Fibroblast of upper back skin (primary cell): ENCODE measurements at regions not wholly inside any gene's neighbourhood (a gene's known extent, or its start where the extent isn't known, plus 50 kb on each side); places are given as distances from the start of the nearest gene placed in this dataset.
"Not testable (repeated sequence)": the region's sequence is repeated elsewhere in the genome, so short reads cannot be mapped to it uniquely, and the experiment has no call there.

Experiments used
- DNase-seq: peaks from one replicate; pipeline ENCODE4 v3.0.0-alpha.2; 2013

DNA sequence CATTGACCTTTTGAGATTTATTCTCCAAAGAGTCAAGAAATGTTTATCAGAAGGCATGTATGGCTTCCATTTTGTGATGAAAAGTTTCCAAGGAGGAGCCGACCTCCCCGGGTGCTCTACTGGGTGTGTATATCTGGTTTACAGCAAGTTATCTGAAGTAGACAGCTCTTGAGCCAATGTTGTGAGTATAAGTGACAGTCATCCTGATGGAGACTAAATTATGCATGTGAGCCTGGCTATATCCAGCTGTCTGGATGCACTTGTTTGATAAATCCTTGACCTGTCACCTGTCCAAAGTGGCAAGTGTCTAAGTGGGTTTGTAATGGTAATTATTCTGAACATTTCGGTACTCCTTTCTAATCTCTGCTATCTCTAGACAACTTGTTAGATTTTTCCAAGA is 142.2 kb downstream of the NR2F2 start:
- DNase-seq: no peak

DNA sequence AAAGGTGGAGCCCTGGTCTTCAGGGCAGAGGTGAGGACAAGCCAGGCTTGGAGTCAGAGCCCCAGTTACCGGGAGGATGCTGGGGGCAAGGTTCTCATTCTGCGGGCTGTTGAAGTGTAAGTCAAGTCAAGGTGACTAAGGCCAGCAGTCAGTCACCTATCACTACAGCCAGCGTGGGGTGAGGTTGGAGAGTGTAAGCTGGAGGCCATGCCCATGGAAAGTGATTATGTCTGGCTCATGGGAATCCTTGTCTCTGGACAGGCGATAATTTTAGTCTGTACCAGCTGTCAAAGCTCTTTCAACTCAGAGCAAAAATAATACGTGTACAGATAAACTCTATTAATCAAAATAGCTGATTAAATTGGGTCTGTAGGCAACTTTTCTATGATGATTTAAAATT is 143.1 kb downstream of the NR2F2 start:
- no peak for DNase-seq

DNA sequence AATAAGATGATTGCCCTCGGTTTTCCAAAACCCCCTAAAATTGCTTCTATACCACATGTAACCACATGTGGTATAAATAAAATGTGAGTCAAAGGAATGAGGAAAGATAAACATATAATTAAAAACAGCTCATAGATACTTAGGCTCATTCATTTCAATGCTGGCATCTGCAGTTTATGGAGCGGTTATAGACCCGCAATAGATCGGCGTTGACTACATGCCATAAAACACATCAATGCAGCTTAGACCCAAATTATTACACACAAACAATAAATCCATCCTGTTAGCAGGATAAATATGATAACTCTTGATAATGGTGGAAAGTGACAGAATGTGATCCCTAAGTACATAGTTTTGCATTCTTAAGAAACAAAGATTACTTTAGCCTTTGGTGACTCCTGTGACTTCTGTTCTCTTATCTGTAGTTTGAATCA is 143.7 kb downstream of the NR2F2 start:
- no peak for DNase-seq

DNA sequence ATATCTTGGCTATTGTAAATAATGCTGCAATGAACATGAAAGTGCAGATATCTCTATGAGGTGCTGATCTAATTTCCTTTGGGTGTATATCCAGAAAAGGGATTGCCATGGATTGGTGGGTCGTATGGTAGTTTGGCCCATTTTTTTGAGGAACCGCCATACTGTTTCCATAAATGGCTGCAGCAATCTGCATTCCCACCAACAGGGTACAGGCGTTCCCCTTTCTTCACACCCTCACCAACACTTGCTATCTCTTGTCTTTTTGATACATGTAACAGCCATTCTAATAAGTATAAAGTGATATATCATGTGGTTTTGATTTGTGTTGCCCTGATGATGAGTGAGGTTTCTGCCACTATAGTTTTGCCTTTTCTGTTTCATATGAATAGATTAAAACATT is 146.7 kb downstream of the NR2F2 start:
- no peak for DNase-seq

DNA sequence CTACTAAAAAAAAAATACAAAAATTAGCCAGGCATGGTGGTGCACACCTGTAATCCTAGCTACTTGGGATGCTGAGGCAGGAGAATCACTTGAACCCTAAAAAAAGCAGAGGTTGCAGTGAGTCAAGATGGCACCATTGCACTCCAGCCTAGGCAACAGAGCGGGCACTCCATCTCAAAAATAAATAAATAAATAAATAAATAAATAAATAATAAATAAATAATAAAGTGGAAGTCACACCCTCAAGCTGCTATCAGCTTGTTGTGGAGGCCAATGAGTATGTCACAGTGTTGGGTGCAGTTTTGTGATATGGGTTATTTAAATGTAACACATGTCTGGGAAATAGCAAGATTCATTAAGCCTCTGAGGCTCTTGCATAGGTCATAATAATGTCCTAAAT is 153.9 kb downstream of the NR2F2 start:
- not testable (repeated sequence) for DNase-seq

DNA sequence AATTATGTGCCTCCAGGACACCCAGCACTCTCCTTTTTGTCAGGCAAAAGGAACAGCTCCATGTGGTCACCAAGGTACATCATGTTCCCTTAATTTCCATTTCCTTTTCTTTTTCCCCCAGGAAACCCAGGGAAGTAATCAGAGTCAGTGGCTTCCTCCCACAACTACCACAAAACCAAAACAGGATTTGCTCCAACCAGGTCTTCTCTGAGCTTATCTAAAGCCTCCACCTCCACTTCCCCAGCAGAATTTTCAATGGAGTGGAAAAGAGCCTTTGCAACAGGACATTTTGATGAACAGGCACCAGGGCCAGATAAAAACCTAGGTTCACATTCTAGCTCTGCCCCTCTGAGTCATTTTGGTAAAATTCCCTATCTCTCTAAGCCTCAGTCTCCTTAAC is 154.3 kb downstream of the NR2F2 start:
- DNase-seq: no peak

DNA sequence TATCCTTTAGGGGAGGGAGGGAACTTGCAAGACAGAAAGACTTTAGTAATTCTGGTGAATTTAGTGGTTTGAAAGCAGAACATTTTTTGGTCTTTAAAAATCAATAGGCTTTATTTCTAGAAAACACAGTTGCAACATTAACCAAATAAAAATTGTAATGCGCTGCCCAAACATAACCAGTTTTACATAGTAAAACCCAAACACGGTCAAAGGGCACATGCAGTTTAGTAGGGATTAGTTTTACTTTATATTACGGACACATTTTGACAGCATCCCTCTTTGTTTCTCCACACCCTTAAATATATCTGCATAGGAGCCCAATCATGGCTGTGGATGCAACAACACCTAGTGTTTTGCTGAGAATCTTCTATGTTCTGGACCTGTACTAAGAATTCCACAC is 156.7 kb downstream of the NR2F2 start:
- no peak for DNase-seq

DNA sequence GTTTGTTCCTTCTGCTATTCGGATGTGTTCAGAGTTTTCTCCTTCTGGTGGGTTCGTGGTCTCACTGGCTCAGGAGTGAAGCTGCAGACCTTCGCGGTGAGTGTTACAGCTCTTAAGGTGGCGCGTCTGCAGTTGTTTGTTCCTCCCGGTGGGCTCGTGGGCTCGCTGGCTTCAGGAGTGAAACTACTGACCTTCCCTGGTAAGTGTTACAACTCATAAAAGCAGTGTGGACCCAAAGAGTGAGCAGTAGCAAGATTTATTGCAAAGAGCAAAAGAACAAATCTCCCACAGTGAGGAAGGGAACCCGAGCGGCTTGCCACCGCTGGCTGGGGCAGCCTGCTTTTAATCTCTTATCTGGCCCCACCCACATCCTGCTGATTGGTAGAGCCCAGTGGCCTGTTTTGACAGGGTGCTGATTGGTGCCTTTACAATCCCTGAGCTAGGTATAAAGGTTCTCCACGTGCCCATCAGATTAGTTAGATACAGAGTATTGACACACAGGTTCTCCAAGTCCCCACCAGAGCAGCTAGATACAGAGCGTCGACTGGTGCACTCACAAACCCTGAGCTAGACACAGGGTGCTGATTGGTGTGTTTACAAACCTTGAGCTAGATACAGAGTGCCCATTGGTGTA is 160.7 kb downstream of the NR2F2 start:
- DNase-seq: not testable (repeated sequence)

DNA sequence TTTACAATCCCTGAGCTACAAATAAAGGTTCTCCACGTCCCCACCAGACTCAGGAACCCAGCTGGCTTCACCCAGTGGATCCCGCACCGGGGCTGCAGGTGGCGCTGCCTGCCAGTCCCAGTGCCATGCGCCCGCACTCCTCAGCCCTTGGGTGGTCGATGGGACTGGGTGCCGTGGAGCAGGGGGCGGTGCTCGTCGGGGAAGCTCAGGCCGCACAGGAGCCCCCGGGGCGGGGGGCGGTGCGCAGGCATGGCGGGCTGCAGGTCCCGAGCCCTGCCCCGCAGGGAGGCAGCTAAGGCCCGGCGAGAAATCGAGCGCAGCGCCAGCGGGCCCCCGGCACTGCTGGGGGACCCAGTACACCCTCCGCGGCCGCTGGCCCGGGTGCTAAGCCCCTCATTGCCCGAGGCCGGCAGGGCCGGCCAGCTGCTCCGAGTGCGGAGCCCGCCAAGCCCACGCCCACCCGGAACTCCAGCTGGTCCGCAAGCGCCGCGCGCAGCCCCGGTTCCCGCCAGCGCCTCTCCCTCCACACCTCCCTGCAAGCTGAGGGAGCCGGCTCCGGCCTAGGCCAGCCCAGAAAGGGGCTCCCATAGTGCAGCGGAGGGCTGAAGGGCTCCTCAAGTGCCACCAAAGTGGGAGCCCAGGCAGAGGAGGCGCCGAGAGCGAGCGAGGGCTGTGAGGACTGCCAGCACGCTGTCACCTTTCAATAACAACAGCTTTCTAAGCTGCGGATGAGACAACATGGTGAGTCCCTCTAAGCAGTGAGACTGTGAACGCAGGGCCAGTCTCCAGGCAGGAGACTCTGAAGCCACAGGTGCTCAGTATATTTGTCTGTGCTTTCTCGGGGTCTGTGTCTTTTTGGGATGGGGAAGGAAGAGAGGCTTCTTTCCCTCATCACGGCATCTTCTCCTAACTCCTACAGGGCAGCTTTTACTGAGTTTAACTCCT is 161.5 kb downstream of the NR2F2 start:
- DNase-seq: not testable (repeated sequence)

DNA sequence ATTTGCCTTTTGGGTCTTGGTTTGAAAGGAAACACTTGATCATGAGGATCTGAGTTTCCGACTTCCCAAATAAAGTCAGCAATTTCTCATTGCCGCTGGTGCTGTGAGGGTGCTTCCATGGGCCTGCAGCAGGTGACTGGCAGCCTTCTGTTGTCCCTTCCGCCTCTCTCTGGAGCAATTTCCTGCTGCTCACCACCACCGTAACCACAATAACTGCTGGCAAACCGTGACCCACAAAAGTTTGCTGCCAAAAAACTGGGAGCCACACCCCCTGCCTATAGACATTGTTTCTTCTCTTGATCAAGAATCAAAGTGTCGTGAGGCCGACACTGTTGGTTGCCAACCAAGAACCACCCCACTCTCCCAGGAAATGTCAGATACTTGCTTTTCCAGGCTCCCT is 164.0 kb downstream of the NR2F2 start:
- DNase-seq: no peak

DNA sequence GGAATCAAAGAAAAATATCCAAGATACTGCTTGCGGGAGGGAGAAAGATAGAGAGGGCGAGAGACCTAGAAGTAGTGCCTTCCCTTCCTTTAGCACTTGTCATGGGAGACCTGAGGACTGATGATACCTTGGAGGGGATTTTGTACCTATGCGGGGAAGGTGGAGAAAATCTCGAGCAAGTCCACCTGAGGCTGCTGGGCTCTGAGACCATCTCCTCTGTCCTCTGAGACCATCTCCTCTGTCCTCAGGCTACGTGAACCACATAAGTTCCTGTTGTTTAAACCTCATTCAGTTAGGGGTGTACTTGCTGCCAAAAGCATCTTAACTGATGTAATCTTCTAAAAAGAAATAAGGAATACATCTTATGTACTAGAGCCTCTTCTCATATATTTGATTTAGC is 164.9 kb downstream of the NR2F2 start:
- DNase-seq: no peak

DNA sequence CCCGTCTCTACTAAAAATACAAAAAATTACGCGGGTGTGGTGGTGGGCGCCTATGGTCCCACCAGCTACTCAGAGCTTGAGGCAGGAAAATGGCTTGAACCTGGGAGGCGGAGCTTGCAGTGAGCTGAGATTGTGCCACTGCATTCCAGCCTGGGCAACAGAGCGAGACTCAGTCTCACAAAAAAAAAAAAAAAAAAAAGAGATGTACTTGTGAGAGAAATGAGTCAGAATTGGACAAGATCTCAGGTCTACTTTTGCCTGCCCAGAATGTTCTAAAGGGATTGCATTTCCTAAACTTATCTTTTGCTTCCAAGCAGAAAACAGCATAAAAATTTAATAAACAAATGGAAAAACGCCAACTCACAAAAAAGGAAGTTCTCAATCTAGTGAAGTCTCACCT is 167.5 kb downstream of the NR2F2 start:
- no peak for DNase-seq

DNA sequence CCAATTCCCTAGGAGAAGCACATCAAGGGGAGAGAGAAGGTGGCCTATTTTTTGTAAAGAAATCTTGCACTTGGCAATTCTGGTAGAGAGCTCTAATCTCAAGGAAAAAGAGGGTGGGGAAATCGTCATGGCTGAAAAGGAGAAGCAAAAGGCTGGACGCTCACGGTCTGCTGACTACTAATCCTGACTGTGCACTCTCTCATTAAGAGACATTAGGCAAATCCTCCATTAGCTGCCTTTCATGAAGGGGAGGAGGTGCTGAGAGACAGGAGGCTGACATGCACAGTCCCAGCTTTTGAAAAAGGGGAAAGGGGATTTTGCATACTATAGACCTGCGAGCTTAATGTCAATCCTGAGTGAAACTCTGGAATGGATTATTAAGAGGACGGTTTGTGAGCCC is 170.0 kb downstream of the NR2F2 start:
- DNase-seq: no peak

DNA sequence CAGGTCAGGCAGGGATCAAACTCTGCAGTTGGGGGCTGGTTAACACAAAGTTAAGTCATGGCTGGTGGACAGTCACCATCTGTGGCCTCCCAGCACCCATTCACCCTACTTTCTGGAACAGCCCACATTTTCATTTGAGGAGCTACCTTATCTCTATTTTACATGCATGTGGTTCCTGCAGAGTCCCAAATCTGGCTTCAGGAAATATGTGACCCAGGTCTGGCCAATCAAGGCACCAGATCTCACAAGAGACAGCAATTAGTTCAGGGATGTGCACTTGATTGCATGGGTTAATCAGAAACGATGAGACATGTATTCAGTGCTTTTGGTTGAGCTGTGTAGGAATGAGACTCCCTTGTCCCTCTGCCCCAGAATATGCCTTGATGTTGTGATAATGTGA is 170.9 kb downstream of the NR2F2 start:
- no peak for DNase-seq

DNA sequence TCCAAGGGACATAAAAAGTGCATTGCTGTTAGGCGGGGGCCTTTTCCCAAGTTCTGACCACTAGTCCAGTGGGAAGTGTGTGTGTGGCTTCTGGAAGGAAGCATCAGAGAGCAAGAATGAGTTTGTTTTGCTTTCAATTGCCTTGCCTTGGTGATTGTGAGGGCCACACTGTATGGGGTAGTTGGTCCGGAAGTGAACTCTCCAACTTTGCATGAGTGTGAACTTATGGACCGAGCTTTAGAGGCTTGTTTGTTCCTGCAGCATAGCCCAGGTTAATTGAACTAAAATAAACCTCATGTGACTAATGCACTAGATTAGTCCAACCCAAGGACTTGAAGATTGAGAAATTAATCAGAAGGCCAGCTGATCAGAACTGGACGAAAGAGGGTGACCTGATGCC is 171.7 kb downstream of the NR2F2 start:
- DNase-seq: no peak

DNA sequence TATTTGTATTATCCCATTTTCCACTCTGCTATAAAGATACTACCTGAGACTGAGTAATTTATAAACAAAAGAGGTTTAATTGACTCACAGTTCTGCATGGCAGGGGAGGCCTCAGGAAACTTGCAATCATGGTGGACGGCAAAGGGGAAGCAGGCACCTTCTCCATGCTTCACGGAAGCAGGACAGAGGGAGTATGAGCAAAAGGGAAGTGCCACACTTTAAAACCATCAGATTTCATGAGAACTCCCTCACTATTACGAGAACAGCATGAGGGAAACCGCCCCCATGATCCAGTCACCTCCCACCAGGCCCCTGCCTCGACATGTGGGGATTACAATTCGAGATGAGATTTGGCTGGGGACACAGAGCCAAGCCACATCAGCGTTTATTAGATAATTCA is 172.8 kb downstream of the NR2F2 start:
- DNase-seq: no peak

DNA sequence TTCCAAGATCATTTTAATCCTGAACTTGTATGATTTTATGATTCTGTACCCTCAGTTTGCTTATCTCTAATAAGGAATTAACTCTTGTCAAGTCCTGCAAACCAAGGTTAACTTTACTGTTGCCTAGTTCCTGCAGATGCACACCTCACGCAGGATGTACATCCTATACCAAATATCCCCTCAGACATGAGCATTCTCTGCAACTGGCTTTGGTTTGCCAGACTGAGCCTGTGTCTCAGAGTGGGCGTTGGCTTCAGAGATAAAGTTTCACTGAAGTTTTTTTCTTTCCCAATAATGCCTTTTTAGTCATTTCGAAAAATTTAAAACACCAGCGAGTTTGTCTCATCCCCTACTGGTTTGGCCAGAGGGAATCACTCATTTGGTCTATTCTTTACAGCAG is 173.9 kb downstream of the NR2F2 start:
- no peak for DNase-seq

DNA sequence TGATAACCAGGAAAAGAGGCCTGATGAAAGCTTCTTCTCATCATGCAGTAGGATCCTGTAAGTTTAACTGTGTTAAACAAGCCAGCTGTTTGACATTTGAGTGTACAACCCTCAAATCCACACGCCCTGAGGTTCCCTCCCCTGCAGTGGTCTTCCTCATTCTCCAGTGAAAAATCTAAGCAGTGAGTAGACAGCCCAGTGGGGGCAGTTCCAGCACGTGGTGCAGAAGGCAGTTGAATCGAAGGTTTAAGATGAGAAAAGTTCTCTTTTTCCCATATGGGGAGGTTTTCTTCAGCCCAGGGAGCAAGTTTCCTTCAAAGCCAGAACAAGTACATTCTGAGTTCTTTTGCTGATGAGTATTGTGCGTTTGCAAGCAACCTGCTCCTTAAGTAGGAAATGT is 174.5 kb downstream of the NR2F2 start:
- DNase-seq: no peak

DNA sequence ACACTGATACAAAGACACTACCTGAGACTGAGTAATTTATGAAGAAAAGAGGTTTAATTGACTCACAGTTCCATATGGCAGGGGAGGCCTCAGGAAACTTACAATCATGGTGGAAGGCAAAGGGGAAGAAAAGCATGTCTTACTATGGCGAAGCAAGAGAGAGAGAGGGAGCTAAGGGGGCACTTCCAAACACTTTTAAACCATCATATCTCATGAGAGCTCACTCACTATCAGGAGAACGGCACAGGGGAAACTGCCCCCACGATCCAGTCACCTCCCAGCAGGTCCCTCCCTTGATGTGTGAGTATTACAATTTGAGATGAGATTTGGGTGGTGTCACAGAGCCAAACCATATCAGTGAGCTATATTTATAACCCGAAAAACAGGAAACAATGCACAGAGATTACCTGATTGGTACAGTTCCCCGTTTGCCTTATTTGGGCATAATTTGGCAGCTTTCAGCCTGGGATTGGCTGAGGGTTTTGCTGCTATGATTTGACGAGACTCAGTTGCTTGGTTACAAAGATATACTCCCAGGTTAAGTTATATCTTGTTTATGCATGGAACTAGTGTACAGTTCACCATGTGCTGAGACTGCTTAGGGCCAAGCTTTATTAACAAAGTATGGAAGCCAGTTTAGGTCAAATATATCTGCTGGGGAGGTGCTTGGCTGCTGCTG is 184.2 kb downstream of the NR2F2 start:
- no peak for DNase-seq

DNA sequence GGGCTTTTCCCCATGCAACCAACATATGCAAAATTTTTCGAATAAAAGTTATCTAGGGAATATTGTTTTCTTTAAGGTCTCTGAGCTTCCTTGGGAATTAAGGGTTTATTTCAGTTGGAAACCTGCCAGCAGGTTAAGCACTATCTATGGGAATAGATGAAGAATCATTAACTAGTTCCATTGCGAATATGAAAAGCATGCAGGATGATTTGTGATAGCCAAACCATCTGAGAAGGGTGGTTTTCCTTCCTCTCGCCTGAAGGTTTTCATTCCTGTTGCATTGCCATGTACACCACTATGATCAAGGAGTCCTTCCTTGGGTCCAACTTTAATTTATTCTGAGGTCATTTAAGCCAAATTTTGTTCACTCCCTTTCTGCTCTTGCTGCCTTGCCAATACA is 184.9 kb downstream of the NR2F2 start:
- no peak for DNase-seq

DNA sequence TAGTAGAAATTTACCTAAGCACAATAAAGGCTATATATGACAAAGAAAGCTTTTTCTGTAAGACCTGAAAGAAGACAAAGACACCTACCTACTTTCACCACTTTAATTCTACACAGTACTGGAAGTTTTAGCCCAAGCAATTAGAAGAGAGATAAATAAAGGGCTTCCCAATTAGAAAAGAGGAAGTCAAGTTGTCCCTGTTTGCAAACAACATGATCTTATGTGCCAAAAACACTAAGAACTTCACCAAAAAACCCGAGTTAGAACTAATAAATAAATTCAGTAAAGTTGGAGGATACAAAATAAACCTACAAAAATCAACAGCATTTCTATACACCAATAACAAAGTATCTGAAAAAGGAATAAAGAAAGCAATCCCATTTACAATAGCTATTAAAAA is 190.9 kb downstream of the NR2F2 start:
- DNase-seq: no peak

DNA sequence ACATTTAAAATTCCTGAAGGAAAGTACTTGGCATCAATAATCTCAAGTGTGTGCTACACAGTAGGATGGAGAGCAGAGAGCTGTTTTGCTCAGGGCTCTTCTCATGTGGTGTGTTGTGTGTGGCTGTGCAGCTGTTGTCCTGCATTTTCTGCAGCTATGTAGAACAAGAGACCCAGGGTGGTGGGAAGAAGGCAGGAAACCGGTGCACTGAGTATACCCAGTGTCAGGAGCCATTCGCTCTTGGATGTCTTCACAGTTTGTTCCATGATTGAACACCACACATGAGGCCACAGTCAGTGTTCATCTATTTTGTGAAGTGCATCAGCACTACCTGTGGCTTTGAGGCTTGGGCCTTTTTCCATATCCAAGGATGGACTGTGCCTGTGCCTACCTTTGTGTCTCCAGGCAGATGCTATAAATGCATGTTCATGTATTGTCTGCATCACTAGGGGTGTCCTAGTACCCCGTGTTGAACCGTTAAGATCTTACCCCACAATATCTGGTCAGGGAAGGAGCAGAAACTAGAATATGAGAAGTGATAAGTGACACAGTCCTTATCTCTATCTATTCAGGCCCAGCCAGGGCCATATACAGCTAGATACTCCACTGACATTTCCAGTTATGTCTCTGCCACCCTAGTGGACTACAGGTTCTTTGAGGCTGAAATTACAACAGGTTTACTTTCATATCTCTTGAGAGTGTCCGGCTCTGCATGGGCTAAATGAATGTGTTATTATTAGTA is 194.3 kb downstream of the NR2F2 start:
- DNase-seq: no peak

DNA sequence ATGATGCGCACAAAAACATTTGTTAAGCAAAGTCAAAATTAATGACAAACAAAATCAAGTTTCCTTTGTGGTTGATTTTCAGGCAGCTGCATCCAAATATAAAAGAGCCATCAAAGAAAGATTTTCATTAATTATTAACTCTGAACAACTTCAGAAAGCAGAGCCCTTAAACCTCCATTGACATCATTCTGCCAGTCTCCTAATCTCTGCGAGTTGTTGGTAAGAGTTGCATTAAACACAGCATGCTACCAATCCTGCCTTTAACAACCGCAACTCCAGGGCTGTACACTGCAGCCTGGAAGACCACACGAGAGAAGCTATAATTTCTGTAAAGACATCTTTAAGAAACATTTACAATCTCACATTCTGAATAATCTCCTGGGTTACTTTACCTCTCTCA is 204.6 kb downstream of the NR2F2 start:
- DNase-seq: no peak
